Eye (tissue), 1 donor: ENCODE measurements at regions not wholly inside any gene's neighbourhood (a gene's known extent, or its start where the extent isn't known, plus 50 kb on each side); places are given as distances from the start of the nearest gene placed in this dataset.
"Not testable (repeated sequence)": the region's sequence is repeated elsewhere in the genome, so short reads cannot be mapped to it uniquely, and the experiment has no call there.

Experiments
- DNase-seq: peaks from one replicate; pipeline ENCODE4 v3.0.0-alpha.2; 2015

DNA sequence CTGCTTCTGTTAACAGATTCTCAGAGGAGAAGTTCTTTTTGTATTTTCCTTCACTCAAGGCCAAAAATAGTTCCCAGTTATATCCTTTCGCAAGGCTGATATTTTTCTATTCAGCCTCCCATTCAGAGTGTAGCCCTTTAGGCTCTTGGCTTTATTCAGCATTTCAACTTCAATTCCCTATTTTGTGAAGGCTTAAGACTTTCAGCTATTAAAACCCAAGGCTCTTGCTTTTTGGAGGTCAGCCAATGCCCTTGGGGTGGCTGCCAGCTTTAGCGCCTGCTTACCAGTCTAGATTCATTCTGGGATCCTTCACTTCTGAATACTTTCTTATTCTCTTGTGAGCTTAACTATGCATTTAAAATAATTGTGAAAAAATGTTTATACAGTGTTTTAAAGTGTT lies 57.3 kb upstream of the ADGRA3 start:
- DNase-seq: peak; percentile 43

DNA sequence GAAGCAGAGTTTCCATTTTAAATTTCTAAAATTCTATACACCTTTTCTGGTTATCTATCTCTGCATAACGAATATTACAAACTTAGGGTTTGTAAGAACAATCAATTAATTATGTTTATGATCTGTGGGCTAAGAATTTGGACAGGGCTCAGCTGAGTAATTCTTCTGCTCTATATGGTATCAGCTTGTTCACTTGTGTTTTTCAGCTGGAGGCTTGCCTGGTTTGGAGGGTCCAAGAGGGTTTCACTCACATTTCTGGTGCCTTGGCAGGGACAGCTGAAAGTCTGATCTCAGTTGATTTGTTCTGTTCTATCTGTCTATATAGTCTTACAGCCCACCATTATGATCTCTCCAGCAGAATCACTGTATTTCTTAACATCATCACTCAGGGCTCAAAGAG lies 57.8 kb upstream of the ADGRA3 start:
- DNase-seq: no peak

GRCh38 chr4:22574424-22574823 lies 58.6 kb upstream of the ADGRA3 start:
- no peak for DNase-seq

DNA sequence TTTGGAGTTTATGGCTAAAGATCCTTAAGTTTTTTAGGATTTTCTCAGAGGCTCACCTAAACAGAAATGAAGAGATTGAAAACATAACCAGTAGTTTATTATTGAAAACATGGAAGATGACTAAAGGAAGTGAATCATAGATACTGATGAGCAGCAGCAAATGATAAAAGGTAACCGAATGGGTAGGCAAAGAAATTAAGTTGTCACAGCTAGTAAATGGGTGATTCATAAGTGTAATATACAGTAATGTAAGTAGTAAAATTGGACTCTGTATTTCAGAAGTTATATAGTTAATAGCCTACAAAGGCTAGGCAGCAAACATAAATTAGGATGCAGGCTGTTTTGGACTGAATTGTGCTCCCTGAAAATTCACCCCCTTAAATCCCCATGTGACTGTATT lies 59.0 kb upstream of the ADGRA3 start:
- DNase-seq: no peak

GRCh38 chr4:22587253-22587652 lies 71.4 kb upstream of the ADGRA3 start:
- DNase-seq: no peak

GRCh38 chr4:22593933-22594332 lies 78.1 kb upstream of the ADGRA3 start:
- no peak for DNase-seq

DNA sequence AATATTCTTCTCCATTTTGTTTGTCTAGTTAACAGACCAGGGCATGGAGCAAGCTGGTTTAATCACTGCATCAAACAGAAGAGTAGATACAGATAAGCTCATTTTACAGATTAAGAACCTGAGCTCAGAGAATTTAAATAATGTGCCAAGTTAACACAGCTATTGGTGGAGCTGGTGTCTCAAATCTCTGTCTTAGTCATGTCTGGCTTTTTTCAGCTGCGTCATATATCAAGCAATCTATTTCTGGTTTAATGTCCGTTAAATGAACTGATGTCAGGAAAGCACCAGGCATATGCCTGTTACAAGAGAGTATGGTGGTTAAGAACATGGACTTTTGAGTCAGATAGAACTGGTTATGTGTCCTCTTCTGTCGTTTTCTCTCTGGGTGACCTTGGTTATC lies 79.8 kb upstream of the ADGRA3 start:
- no peak for DNase-seq

DNA sequence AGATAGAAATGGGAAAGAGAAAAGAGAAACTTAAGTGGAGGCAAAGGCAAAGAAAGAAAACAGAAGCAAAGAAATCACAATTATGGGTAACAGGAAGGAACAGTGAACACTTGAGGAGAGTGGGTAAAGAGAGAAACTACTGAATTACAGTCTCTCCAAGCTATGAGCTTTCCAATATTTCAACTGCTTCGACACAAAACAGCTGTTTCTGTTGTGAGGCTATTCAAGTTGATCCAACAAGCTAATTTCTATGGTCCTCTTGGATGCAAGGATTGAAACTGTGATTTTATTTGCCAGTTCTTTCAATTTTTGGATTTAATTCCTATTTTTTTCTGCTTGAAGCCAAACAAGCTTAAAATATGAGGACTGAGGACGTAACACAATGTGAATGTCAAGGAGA lies 80.5 kb upstream of the ADGRA3 start:
- DNase-seq: no peak

DNA sequence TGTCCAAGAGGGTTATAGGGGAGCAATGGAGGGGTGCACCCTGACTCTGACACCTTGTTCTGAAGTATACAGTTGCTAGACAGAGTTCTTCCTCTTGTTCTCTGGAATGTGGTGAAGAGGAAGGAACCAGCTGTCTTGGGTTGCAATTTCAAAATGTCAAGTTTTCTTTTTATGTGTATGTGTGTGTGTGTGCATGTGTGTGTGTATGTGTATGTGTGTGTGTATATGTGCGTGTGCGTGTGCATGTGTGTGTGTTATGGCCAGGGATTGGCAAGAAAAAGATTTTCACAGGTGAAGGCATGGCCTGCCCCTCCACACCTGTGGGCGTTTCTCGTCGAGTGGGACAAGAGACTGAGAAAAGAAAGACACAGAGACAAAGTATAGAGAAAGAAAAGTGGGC lies 81.6 kb upstream of the ADGRA3 start:
- no peak for DNase-seq

DNA sequence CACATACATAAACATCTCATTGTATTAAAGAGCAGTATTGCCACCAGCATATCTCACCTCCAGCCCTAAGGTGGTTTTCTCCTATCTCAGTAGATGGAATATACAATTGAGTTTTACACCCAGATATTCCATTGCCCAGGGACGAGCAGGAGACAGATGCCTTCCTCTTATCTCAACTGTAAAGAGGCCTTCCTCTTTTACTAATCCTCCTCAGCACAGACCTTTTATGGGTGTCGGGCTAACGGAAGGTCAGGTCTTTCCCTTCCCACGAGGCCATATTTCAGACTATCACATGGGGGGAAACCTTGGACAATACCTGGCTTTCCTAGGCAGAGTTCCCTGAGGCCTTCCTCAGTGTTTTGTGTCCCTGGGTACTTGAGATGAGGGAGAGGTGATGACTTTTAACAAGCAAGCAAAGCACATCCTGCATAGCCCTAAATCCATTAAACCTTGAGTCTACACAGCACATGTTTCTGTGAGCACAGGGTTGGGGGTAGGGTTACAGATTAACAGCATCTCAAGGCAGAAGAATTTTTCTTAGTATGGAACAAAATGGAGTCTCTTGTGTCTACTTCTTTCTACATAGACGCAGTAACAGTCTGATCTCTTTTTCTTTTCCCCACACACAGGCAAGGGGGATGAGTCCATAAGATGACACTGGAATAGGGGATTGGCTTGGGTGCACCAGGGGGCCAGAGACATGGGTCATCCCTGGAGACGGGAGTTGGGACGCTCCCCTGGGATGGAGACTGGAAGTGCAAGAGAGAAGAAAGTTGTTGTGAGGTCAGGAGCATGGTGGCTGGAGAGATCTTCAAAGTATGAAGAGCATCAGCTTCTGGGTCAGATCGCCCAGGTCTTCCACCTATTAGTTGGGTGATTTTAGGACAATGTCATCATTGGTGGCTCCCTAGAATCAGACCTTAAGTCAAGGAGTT lies 82.5 kb upstream of the ADGRA3 start:
- DNase-seq: not testable (repeated sequence)

GRCh38 chr4:22599228-22599928 lies 83.5 kb upstream of the ADGRA3 start:
- not testable (repeated sequence) for DNase-seq

- not testable (repeated sequence) for DNase-seq
Measured at GRCh38 chr4:22599929-22600432, 84.1 kb upstream of the ADGRA3 start.

DNA sequence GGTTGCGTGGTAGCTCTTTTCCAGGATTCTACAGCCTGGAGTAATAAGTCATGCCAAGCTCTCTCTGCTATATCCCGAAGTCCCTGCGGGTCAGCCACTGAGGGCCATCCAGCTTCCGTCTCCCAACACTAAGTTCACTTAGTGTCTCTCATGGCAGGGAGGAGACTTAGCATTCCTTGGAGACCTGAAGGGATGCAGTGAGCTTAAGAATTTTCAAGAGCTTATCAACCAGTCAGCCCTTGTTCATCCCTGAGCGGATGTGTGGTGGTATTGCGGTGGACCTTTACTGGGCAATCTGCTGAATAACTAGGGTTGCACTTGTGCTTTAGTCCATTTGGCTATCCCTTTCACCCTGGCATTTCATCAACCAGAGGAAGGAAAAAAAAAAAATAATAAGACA lies 85.8 kb upstream of the ADGRA3 start:
- not testable (repeated sequence) for DNase-seq

DNA sequence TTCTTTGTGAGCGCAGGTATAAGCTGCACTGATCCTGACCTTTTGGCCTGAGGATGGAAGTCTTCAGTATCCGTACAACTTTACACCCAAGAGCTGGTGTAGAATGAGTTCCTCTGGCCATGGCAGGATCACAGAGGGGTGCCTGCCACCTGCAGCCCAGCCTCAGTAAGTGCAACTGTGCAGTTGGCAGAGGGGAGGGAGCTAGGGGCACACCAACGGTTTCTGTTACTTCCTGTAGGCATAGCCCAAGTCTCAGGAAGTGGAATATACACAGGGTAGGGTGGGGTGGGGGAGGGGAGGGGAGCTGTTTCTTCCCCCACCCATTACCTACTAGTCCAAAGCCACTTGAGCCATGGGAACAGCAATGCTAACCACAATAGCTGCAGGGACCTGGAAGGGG lies 85.4 kb upstream of the GBA3 start:
- no peak for DNase-seq

DNA sequence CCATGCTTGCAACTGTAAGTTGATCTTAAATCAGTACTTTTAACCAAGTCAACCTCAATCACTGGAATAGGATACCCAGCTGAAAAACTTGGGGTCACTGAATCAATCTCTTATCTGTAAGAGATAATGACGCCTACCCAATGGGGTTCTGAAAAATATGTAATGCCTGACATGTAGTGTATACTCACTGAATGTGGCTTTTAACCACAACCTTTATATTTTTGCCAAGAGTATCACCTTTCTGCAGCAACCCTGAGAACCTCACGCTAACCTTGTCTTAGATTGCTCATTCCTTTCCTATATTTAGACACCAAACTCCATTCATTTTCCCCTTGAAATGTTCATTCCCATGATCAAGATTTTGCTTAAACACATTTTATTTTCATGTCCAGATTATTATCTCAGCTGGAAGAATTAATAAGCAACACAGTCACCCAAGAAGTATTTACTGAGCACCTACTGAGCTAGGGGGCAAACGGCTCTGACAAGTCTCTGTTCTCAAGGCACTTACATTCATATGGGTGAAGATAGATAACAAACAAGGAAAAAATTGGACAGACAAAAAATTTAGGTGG lies 82.7 kb upstream of the GBA3 start:
- not testable (repeated sequence) for DNase-seq

- DNase-seq: no peak
Measured at GRCh38 chr4:22614114-22614513, 78.6 kb upstream of the GBA3 start.

DNA sequence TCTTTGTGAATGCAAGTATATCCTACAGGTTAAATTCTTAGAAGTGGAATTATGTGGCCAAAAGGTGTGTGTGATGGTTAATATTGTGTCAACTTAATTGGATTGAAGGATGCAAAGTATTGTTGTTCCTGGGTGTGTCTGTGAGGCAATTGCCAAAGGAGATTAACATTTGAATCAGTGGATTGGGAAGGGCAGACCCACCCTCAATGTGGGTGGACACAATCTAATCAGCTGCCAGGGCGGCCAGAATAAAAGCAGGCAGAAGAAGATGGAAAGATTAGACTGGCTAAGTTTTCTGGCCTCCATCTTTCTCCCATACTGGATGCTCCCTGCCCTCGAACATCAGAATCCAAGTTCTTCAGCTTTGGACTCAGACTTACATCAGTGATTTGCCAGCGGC lies 76.2 kb upstream of the GBA3 start:
- no peak for DNase-seq

DNA sequence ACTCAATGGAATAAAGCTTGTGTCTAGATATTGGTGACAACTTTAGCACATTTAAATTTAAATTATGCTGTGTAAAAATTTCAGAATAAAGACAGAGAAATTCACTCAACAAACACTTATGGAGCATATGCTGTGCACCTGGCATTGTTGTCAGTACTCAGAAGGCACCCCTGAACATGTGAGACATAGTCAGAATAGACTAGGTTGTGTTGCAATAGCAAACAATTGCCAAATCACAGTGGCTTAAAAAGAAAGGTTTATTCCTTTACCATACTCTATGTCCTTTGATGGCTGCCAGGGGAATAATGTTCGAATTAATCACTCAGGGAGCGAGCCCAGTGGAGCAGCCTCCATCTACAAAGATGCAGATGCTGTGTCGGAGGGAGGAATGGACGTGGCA lies 72.6 kb upstream of the GBA3 start:
- not testable (repeated sequence) for DNase-seq

DNA sequence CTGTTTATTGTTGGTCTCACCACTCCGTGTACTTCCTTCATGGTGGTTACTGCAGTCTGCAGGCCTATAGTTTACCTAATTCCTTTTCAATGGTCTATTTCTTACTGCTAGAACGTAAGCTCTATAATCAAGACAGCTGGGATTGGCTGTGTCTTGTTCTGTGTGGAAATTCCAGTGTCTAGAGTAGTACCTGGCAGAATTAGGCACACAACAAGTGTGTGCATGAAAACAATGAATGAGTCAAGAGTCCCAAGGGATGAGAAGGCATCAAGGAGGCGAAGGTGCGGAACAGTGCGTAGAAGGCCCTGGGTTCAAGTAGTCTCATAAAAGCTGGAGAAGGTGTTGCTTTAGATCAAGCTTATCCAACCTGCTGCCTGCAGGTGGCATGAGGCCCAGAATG lies 70.8 kb upstream of the GBA3 start:
- DNase-seq: not testable (repeated sequence)

DNA sequence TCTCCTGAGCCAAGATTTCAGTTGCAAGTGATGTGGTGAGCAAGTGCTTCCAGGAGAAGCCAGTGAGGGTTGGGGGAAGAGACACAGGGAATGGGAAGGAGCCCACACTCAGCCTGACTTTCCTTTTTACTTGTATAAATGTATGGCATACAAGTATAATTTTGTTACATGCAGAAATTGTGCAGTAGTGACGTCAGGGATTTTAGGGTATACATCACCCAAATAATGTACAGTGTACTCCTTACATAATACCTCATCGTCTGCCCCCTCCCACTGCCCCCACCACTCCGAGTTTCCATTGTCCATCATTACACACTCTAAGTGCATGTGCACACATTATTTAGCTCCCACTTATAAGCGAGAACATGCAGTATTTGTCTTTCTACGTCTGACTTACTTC lies 68.7 kb upstream of the GBA3 start:
- not testable (repeated sequence) for DNase-seq

GRCh38 chr4:22625311-22625710 lies 67.4 kb upstream of the GBA3 start:
- no peak for DNase-seq

- not testable (repeated sequence) for DNase-seq
Measured at GRCh38 chr4:22627851-22628250, 64.9 kb upstream of the GBA3 start.

- peak; percentile 83 for DNase-seq
Measured at GRCh38 chr4:22630161-22630975, 62.4 kb upstream of the GBA3 start.
